ENCODE measurements at regions not wholly inside any gene's neighbourhood (a gene's known extent, or its start where the extent isn't known, plus 50 kb on each side); places are given as distances from the start of the nearest gene placed in this dataset.
"Not testable (repeated sequence)": the region's sequence is repeated elsewhere in the genome, so short reads cannot be mapped to it uniquely, and the experiment has no call there.

GRCh38 chr13:21260561-21261290 is 84.3 kb downstream of the MRPL57 start:
- H3K36me3 ChIP-seq (ENCODE audit: control insufficient read depth, insufficient read depth, low read length); H3K27me3 ChIP-seq (ENCODE audit: control insufficient read depth, insufficient read depth, low read length); DNase-seq; H3K27ac ChIP-seq (ENCODE audit: low read length); H3K9me3 ChIP-seq (replicated peaks; ENCODE audit: control insufficient read depth, low read depth, low read length); H3K4me1 ChIP-seq (ENCODE audit: control insufficient read depth, insufficient read depth, low read length); H3K4me3 ChIP-seq (ENCODE audit: low read length): not testable (repeated sequence)
- WGBS (ENCODE audit: insufficient coverage), result 91% methylated on average over 31 of the region's 35 CpGs

GRCh38 chr13:21261487-21262216 is 85.2 kb downstream of the MRPL57 start:
- not testable (repeated sequence) for H3K4me3 ChIP-seq (ENCODE audit: low read length); H3K27me3 ChIP-seq (ENCODE audit: control insufficient read depth, insufficient read depth, low read length); H3K36me3 ChIP-seq (ENCODE audit: control insufficient read depth, insufficient read depth, low read length); H3K9me3 ChIP-seq (replicated peaks; ENCODE audit: control insufficient read depth, low read depth, low read length); H3K27ac ChIP-seq (ENCODE audit: low read length); DNase-seq; H3K4me1 ChIP-seq (ENCODE audit: control insufficient read depth, insufficient read depth, low read length)
- WGBS (ENCODE audit: insufficient coverage), result 46% methylated on average over 2 of the region's 9 CpGs

- not testable (repeated sequence) for DNase-seq; H3K4me3 ChIP-seq (ENCODE audit: low read length); H3K4me1 ChIP-seq (ENCODE audit: control insufficient read depth, insufficient read depth, low read length); H3K27ac ChIP-seq (ENCODE audit: low read length); H3K9me3 ChIP-seq (replicated peaks; ENCODE audit: control insufficient read depth, low read depth, low read length); H3K27me3 ChIP-seq (ENCODE audit: control insufficient read depth, insufficient read depth, low read length); H3K36me3 ChIP-seq (ENCODE audit: control insufficient read depth, insufficient read depth, low read length)
- no CpG with 5 or more reads among the region's 4 CpGs for WGBS (ENCODE audit: insufficient coverage)
Measured at GRCh38 chr13:21263909-21264308, 87.5 kb downstream of the MRPL57 start.

GRCh38 chr13:21268485-21268884 is 92.0 kb downstream of the MRPL57 start:
- not testable (repeated sequence) for H3K27me3 ChIP-seq (ENCODE audit: control insufficient read depth, insufficient read depth, low read length); DNase-seq; H3K36me3 ChIP-seq (ENCODE audit: control insufficient read depth, insufficient read depth, low read length); H3K4me1 ChIP-seq (ENCODE audit: control insufficient read depth, insufficient read depth, low read length); H3K4me3 ChIP-seq (ENCODE audit: low read length); H3K27ac ChIP-seq (ENCODE audit: low read length); H3K9me3 ChIP-seq (replicated peaks; ENCODE audit: control insufficient read depth, low read depth, low read length)
- WGBS (ENCODE audit: insufficient coverage), result no CpG with 5 or more reads among the region's 1 CpG

- H3K27me3 ChIP-seq (ENCODE audit: control insufficient read depth, insufficient read depth, low read length); H3K9me3 ChIP-seq (replicated peaks; ENCODE audit: control insufficient read depth, low read depth, low read length); H3K27ac ChIP-seq (ENCODE audit: low read length); H3K4me3 ChIP-seq (ENCODE audit: low read length); DNase-seq; H3K4me1 ChIP-seq (ENCODE audit: control insufficient read depth, insufficient read depth, low read length); H3K36me3 ChIP-seq (ENCODE audit: control insufficient read depth, insufficient read depth, low read length): not testable (repeated sequence)
- WGBS (ENCODE audit: insufficient coverage), result 100% methylated on average over 2 of the region's 6 CpGs
Measured at GRCh38 chr13:21272439-21272838, 96.0 kb downstream of the MRPL57 start.

- WGBS (ENCODE audit: insufficient coverage), result no CpG with 5 or more reads among the region's 4 CpGs
- not testable (repeated sequence) for DNase-seq; H3K27ac ChIP-seq (ENCODE audit: low read length); H3K27me3 ChIP-seq (ENCODE audit: control insufficient read depth, insufficient read depth, low read length); H3K4me3 ChIP-seq (ENCODE audit: low read length); H3K36me3 ChIP-seq (ENCODE audit: control insufficient read depth, insufficient read depth, low read length); H3K9me3 ChIP-seq (replicated peaks; ENCODE audit: control insufficient read depth, low read depth, low read length); H3K4me1 ChIP-seq (ENCODE audit: control insufficient read depth, insufficient read depth, low read length)
Measured at GRCh38 chr13:21274457-21274856, 98.0 kb downstream of the MRPL57 start.

GRCh38 chr13:21282065-21282464 is 105.6 kb downstream of the MRPL57 start:
- H3K27me3 ChIP-seq (ENCODE audit: control insufficient read depth, insufficient read depth, low read length), result no peaks in the 10 kb centered on the region
- no peaks in the 10 kb centered on the region for H3K4me1 ChIP-seq (ENCODE audit: control insufficient read depth, insufficient read depth, low read length)
- H3K36me3 ChIP-seq (ENCODE audit: control insufficient read depth, insufficient read depth, low read length), result no peaks in the 10 kb centered on the region
- H3K4me3 ChIP-seq (ENCODE audit: low read length), result no peak overlapping the region
- no peaks in the 10 kb centered on the region for H3K9me3 ChIP-seq (replicated peaks; ENCODE audit: control insufficient read depth, low read depth, low read length)
- DNase-seq, result no peak
- 100% methylated on average over 1 of the region's 2 CpGs for WGBS (ENCODE audit: insufficient coverage)
- H3K27ac ChIP-seq (ENCODE audit: low read length), result no peak overlapping the region

GRCh38 chr13:21287331-21287907 is 111.0 kb downstream of the MRPL57 start:
- H3K4me3 ChIP-seq (ENCODE audit: low read length), result no peak overlapping the region
- H3K36me3 ChIP-seq (ENCODE audit: control insufficient read depth, insufficient read depth, low read length), result no peaks in the 10 kb centered on the region
- H3K27me3 ChIP-seq (ENCODE audit: control insufficient read depth, insufficient read depth, low read length), result no peaks in the 10 kb centered on the region
- H3K9me3 ChIP-seq (replicated peaks; ENCODE audit: control insufficient read depth, low read depth, low read length), result no peaks in the 10 kb centered on the region
- DNase-seq, result no peak
- no peaks in the 10 kb centered on the region for H3K4me1 ChIP-seq (ENCODE audit: control insufficient read depth, insufficient read depth, low read length)
- H3K27ac ChIP-seq (ENCODE audit: low read length), result no peak overlapping the region
- 69% methylated on average over 8 of the region's 20 CpGs for WGBS (ENCODE audit: insufficient coverage)

GRCh38 chr13:21289475-21289874 is 113.0 kb downstream of the MRPL57 start:
- H3K4me1 ChIP-seq (ENCODE audit: control insufficient read depth, insufficient read depth, low read length), result no peaks in the 10 kb centered on the region
- no peak overlapping the region for H3K4me3 ChIP-seq (ENCODE audit: low read length)
- no peak for DNase-seq
- H3K27me3 ChIP-seq (ENCODE audit: control insufficient read depth, insufficient read depth, low read length), result no peaks in the 10 kb centered on the region
- no peak overlapping the region for H3K27ac ChIP-seq (ENCODE audit: low read length)
- no peaks in the 10 kb centered on the region for H3K9me3 ChIP-seq (replicated peaks; ENCODE audit: control insufficient read depth, low read depth, low read length)
- 100% methylated on average over 3 of the region's 5 CpGs for WGBS (ENCODE audit: insufficient coverage)
- no peaks in the 10 kb centered on the region for H3K36me3 ChIP-seq (ENCODE audit: control insufficient read depth, insufficient read depth, low read length)

- H3K4me3 ChIP-seq (ENCODE audit: low read length); H3K27ac ChIP-seq (ENCODE audit: low read length); H3K4me1 ChIP-seq (ENCODE audit: control insufficient read depth, insufficient read depth, low read length); DNase-seq; H3K27me3 ChIP-seq (ENCODE audit: control insufficient read depth, insufficient read depth, low read length); H3K9me3 ChIP-seq (replicated peaks; ENCODE audit: control insufficient read depth, low read depth, low read length); H3K36me3 ChIP-seq (ENCODE audit: control insufficient read depth, insufficient read depth, low read length): not testable (repeated sequence)
- WGBS (ENCODE audit: insufficient coverage), result 91% methylated on average over 9 of the region's 13 CpGs
Measured at GRCh38 chr13:21290442-21291002, 114.1 kb downstream of the MRPL57 start.
